Esophagus muscularis mucosa (tissue), 4 donors: ENCODE measurements at regions not wholly inside any gene's neighbourhood (a gene's known extent, or its start where the extent isn't known, plus 50 kb on each side); places are given as distances from the start of the nearest gene placed in this dataset.

ENCODE experiments used
- DNase-seq: peaks from one replicate; pipeline ENCODE4 v3.0.0-alpha.2; 2017; ENCODE audit errors: extremely low spot score
- H3K27ac ChIP-seq, 4 donors: fragments of 200-600 bp; sonication (generic); replicated peaks in 1 of 4; 1 replicate in 3 of 4; 2 replicates in 1 of 4; pipeline ENCODE4 v1.5.1; 2016 to 2019; ENCODE audit warnings: mild to moderate bottlenecking in 1 of 4
- H3K27me3 ChIP-seq, 4 donors: fragments of 200-600 bp; sonication (generic); one replicate each; pipeline versions ENCODE4 v1.5.1 to v1.6.0; 2016 to 2019
- H3K36me3 ChIP-seq, 4 donors: fragments of 200-600 bp; sonication (generic); one replicate each; pipeline ENCODE4 v1.5.1; 2016 to 2019
- H3K4me1 ChIP-seq, 4 donors: fragments of 200-600 bp; sonication (generic); one replicate each; pipeline ENCODE4 v1.5.1; 2016 to 2019
- H3K4me3 ChIP-seq, 4 donors: fragments of 200-600 bp; sonication (generic); 1 replicate in 2 of 4; 2 replicates in 2 of 4; pipeline ENCODE4 v1.5.1; 2016 to 2019; ENCODE audit warnings: mild to moderate bottlenecking in 4 of 4, moderate library complexity in 1 of 4
- H3K9me3 ChIP-seq, 4 donors: fragments of 200-600 bp; sonication (generic); 1 replicate in 3 of 4; 2 replicates in 1 of 4; pipeline ENCODE4 v1.5.1; 2016 to 2019
- EP300 ChIP-seq: sonication (generic); formaldehyde crosslinking; IDR thresholded peaks from one replicate; pipeline ENCODE4 v1.6.1; 2017; ENCODE audit warnings: antibody characterized with exemption
- POLR2A ChIP-seq: fragments of 450-650 bp; IDR thresholded peaks from one replicate; pipeline ENCODE4 v1.6.1; 2017; ENCODE audit warnings: antibody characterized with exemption, moderate library complexity, mild to moderate bottlenecking, low read depth
- POLR2AphosphoS5 ChIP-seq, 2 donors: sonication (generic); formaldehyde crosslinking; IDR thresholded peaks; one replicate each; pipeline ENCODE4 v1.6.1; 2017; ENCODE audit warnings: antibody characterized with exemption in 2 of 2
- WGBS: methylation state at CpG from one replicate; pipeline ENCODE4 v1.1.5; 2018; 5-methylcytosine and 5-hydroxymethylcytosine counted together
- intact Hi-C: fragments of 100-400 bp; cut with DNase I; formaldehyde crosslinking; loops from one replicate; pipeline ENCODE4 v1.15.1; 2023
- TF ChIP-seq, protein P1 (sequence below), 3 experiments: fragments of 200-600 bp in 2 of 3; fragments of 450-650 bp in 1 of 3; sonication (generic) in 2 of 3; IDR thresholded peaks; one replicate each; pipeline ENCODE4 v1.5.1; 2017 to 2019; ENCODE audit warnings: antibody characterized with exemption in 3 of 3, mild to moderate bottlenecking in 2 of 3, moderate library complexity in 1 of 3

DNA sequence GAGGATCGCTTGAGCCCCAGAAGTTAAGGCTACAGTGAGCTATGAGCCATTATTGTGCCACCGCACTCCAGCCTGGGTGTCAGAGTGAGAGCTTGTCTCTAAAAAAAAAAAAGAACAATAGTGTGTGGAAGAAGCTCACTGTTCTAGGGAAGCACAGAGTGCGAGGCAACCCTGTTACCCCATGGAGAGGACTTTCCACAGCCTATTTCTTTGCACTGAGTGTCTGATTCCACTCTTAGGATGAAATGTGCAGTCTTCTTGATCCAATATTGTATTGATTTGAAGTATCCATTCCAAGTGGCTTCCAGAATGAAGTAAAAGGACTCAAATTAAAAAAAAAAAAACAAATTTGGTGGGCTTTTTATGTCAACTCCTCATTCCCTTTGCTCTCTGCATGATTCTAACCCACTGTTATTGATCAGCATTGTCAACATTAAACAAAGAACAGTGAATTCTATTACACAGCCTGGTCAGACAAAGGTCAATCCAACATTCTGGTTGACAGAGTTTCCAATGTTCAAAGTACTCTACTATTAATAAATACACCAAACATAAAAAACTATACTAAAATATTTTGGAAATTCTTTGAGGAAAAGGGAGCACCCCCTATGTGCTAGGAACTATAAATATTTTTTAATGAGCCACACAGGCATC lies 150.2 kb upstream of the PTPRG start:
- no peaks in the 10 kb centered on the region for H3K36me3 ChIP-seq
- no peak overlapping the region for H3K4me3 ChIP-seq
- no peak overlapping the region for H3K27ac ChIP-seq
- H3K4me1 ChIP-seq: no peaks in the 10 kb centered on the region
- 100% methylated on average over 3 of the region's 3 CpGs for WGBS
- H3K27me3 ChIP-seq: peaks cover 0 to 4% (median 0%) of the 10 kb centered on the region in 4 donors
- intact Hi-C loops: no loop called here
- no peaks in the 10 kb centered on the region for H3K9me3 ChIP-seq
- TF ChIP-seq, protein P1, sequence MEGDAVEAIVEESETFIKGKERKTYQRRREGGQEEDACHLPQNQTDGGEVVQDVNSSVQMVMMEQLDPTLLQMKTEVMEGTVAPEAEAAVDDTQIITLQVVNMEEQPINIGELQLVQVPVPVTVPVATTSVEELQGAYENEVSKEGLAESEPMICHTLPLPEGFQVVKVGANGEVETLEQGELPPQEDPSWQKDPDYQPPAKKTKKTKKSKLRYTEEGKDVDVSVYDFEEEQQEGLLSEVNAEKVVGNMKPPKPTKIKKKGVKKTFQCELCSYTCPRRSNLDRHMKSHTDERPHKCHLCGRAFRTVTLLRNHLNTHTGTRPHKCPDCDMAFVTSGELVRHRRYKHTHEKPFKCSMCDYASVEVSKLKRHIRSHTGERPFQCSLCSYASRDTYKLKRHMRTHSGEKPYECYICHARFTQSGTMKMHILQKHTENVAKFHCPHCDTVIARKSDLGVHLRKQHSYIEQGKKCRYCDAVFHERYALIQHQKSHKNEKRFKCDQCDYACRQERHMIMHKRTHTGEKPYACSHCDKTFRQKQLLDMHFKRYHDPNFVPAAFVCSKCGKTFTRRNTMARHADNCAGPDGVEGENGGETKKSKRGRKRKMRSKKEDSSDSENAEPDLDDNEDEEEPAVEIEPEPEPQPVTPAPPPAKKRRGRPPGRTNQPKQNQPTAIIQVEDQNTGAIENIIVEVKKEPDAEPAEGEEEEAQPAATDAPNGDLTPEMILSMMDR (IDR thresholded peaks at IDR 0.05): no peak
- no peak for TF ChIP-seq POLR2AphosphoS5 (IDR thresholded peaks at IDR 0.05)
- TF ChIP-seq POLR2A: no peak
- DNase-seq: no peak

DNA sequence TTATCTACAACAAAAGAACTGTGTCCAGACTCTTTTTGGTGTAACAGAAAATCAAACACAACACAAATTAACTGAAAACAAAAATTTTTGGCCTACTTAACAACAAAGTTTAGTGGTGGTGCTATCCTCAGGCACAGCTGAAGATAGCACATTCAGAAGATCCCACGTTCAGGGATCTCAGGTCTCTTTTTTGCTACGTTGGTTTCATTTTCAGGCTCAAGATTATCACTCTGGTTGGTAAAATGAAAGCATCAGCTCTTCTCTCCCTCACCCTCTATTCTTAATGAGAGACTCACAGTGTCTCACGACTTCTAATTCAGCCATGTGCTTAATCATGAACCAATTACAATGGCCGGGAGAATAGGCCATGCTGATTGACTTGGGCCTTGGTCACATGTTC lies 146.9 kb upstream of the PTPRG start:
- TF ChIP-seq POLR2A (no peak), POLR2AphosphoS5 (IDR thresholded peaks at IDR 0.05) (no peak)
- no peak for DNase-seq
- intact Hi-C loops: no loop called here
- Histone ChIP-seq H3K4me1 (no peaks in the 10 kb centered on the region), H3K36me3 (no peaks in the 10 kb centered on the region), H3K27me3 (no peaks in the 10 kb centered on the region), H3K27ac (no peak overlapping the region), H3K9me3 (no peaks in the 10 kb centered on the region), H3K4me3 (no peak overlapping the region)
- WGBS: 90% methylated on average over 4 of the region's 4 CpGs

DNA sequence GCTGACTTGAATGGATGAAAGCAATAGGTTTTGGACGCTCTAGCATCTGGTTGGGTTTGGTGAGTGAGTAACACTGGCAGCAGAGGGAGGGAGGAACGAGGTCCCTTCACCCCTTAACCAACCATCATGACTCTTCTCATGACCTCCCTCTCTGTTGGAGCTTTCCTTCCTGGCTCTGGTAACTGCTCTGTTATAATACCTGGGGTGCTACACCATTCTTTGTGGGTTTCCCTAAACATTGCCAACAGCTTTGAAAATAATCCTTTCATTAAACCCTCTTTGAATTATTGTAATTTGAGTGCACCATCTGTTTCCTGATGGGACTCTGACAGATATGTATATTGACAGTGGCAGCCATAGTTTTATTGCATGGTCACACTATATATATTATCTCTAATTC lies 146.2 kb upstream of the PTPRG start:
- intact Hi-C loops: no loop called here

DNA sequence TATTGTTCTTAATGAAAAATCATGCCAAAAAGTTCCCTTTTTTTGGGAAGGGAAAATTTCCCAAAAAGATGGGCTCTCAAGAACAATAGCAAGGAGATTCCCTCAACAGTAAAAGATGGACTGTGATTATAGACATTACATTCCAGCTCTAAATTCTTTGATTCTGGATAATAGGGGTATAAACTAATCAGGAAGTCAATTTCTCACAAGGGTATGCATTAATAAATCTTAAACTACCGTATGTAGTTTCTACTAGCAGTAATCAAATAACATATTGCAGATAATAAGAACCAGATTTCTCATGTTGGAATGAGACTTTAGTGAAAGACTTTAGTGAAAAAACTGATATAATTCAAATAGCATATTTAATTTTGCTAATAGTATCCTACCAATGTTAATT lies 144.8 kb upstream of the PTPRG start:
- Histone ChIP-seq H3K4me3 (no peak overlapping the region), H3K9me3 (no peaks in the 10 kb centered on the region), H3K27ac (no peak overlapping the region), H3K4me1 (no peaks in the 10 kb centered on the region), H3K27me3 (no peaks in the 10 kb centered on the region), H3K36me3 (no peaks in the 10 kb centered on the region)
- 86% methylated on average over 1 of the region's 1 CpG for WGBS
- no peak for TF ChIP-seq POLR2AphosphoS5 (IDR thresholded peaks at IDR 0.05)
- TF ChIP-seq EP300: no peak
- TF ChIP-seq, protein P1 (IDR thresholded peaks at IDR 0.05): no peak
- no peak for TF ChIP-seq POLR2A
- intact Hi-C loops: no loop called here
- no peak for DNase-seq

More for the DNA sequence above, 146.2 kb upstream of the PTPRG start:
- WGBS: 83% methylated on average over 2 of the region's 2 CpGs
- TF ChIP-seq EP300: no peak
- TF ChIP-seq POLR2A: no peak
- H3K9me3 ChIP-seq: no peaks in the 10 kb centered on the region
- H3K36me3 ChIP-seq: no peaks in the 10 kb centered on the region
- no peak overlapping the region for H3K4me3 ChIP-seq
- H3K27me3 ChIP-seq: no peaks in the 10 kb centered on the region
- H3K27ac ChIP-seq: no peak overlapping the region
- no peaks in the 10 kb centered on the region for H3K4me1 ChIP-seq
- no peak for DNase-seq

DNA sequence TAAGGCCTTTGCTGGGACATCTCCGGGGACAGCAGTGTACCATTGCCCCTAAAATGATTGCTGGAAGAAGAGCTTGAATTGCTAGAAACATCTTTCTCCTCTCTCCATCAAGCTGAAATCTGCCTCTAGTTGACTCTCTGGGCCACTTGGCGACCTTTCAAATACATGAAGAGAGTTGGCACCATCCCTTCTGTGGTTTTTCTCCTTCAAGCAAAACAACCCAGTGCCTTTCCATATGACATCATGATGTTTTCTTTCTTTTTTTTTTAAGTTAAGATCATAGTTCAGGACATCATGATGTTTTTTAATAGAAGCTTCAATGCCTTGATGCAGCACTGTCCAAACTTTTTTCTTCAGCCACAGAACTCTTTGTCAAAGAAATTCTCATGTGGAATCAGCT lies 144.0 kb upstream of the PTPRG start:
- no peaks in the 10 kb centered on the region for H3K36me3 ChIP-seq
- no peaks in the 10 kb centered on the region for H3K9me3 ChIP-seq
- no peak overlapping the region for H3K27ac ChIP-seq
- no peak for DNase-seq
- no peaks in the 10 kb centered on the region for H3K27me3 ChIP-seq
- WGBS: 91% methylated on average over 2 of the region's 2 CpGs
- H3K4me3 ChIP-seq: no peak overlapping the region
- TF ChIP-seq, protein P1 (IDR thresholded peaks at IDR 0.05): no peak
- no peak for TF ChIP-seq EP300
- TF ChIP-seq POLR2AphosphoS5 (IDR thresholded peaks at IDR 0.05): no peak
- no peak for TF ChIP-seq POLR2A
- H3K4me1 ChIP-seq: no peaks in the 10 kb centered on the region
- intact Hi-C loops: no loop called here

DNA sequence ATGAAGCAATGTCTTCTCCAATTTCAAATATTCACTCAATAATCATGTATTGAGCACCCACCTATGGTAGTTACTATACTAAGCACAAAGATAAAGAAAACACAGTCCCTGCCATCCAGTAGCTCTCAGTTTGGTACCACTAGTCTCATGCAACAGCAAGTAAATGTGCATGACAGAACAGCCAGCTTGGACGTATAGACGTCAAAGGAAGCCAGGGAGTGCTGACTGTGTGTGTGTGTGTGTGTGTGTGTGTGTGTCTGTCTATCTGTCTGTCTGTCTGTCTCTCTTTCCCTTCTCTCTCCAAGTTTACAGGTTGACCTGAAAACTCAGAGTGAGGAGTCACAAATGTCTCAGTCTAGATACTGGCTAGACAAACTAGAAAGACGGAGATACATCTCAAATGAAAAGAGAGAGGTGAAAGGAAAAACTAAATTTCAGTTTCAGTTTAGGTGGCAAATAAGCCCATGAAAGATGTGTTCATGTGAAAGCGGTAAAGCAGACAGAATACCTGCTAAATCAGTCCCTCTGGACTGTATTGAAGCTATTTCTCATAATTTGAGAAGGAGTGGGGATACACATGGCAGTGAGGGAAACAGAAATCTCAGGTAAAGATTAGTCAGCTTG lies 141.1 kb upstream of the PTPRG start:
- Histone ChIP-seq H3K27ac (no peak overlapping the region), H3K9me3 (no peaks in the 10 kb centered on the region), H3K4me3 (no peak overlapping the region), H3K27me3 (no peaks in the 10 kb centered on the region), H3K36me3 (no peaks in the 10 kb centered on the region), H3K4me1 (no peaks in the 10 kb centered on the region)
- intact Hi-C loops: no loop called here
- DNase-seq: no peak
- TF ChIP-seq POLR2A: no peak
- 88% methylated on average over 4 of the region's 4 CpGs for WGBS
